ENCODE measurements at regions not wholly inside any gene's neighbourhood (a gene's known extent, or its start where the extent isn't known, plus 50 kb on each side); places are given as distances from the start of the nearest gene placed in this dataset.
"Not testable (repeated sequence)": the region's sequence is repeated elsewhere in the genome, so short reads cannot be mapped to it uniquely, and the experiment has no call there.

- DNase-seq (ENCODE audit: low spot score) (no peak), FAIRE-seq (no peak)
Measured at GRCh38 chr16:66026211-66026610, 340.3 kb upstream of the CDH5 start.

GRCh38 chr16:66025751-66026150 is 340.7 kb upstream of the CDH5 start:
- DNase-seq (ENCODE audit: low spot score): no peak
- FAIRE-seq: no peak

- FAIRE-seq; DNase-seq (ENCODE audit: low spot score): not testable (repeated sequence)
Measured at GRCh38 chr16:66024567-66024966, 341.9 kb upstream of the CDH5 start.

DNA sequence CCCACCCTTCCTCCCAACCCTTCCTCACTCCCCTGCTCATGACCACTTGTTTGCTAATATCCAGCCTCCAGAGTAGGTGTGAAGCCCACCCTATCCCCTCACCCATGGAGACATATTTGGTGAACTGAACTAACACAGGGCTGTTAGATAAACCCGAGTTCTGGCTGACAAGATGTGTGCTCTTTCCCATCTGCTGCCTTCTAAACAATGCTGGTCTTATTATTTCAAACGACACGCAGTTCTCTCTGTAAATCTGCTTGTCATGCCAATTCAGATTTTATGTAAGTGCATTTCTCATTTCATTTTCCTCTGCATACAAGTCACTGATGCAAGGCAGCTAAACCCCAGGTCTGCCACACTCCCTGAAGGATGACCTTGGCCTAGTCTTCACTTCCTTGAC is 343.0 kb upstream of the CDH5 start:
- DNase-seq (ENCODE audit: low spot score): no peak
- no peak for FAIRE-seq

DNA sequence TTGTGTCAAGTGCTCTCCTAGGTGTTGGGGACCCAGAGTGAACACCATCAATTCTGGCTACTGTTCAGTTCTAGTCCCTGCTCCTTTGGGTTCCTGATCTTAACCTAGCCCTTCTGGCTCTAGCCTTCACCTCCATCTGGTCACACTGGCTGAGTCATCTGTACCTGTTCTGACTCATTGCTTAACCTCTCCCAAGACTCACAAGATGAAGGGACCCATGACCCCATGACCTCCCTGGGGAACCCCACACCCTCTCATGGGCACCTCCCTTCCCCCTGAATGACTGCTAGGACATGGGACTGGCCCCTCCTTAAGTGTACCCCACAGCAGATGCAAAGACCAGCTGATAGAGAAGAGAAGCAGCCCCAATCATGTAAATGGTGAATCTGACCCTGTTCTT is 345.8 kb upstream of the CDH5 start:
- peak; percentile 24 for DNase-seq (ENCODE audit: low spot score)
- no peak for FAIRE-seq

GRCh38 chr16:66020046-66020445 is 346.4 kb upstream of the CDH5 start:
- DNase-seq (ENCODE audit: low spot score) (no peak), FAIRE-seq (no peak)

GRCh38 chr16:66019502-66019901 is 347.0 kb upstream of the CDH5 start:
- DNase-seq (ENCODE audit: low spot score); FAIRE-seq: not testable (repeated sequence)

GRCh38 chr16:66014221-66014620 is 352.3 kb upstream of the CDH5 start:
- DNase-seq (ENCODE audit: low spot score) (no peak), FAIRE-seq (no peak)

DNA sequence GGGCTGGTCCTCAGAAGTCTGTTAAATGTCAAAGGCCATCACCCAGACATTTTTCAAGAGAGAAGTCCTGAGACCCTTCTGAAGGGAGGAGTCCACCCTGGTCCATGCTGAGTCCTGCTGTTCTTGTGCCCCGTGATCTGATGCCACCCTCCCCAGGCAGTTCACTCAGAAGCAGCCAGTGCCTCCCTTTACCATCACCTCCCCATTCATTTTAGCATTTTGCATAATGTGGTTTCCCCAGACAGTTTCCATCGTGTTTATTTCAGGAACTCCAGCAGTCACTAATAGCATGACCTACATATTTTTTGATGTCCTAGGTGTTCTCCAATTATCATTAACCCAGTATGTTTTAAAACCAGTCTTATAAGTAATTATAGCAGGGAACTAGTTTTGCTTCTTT is 353.0 kb upstream of the CDH5 start:
- no peak for DNase-seq (ENCODE audit: low spot score)

DNA sequence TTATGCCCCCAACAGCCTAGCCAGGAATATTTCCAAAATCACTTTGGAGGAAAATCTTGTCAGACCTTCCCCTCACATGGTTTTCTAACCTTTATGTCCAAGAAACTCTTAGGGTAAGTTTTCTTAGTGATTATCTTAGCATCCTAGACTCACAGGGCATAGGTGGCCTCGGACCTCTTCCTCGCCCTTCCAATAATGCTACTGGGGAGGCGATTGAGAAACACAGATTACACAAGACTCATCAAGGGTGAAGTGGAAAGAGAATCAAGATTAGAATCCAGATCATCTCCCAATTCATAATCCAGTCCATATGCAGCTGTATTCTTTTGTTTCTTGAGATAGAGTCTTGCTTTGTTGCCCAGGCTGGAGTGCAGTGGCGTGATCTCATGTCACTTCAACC is 358.4 kb upstream of the CDH5 start:
- FAIRE-seq (no peak), DNase-seq (ENCODE audit: low spot score) (no peak)

More for the DNA sequence above, 353.0 kb upstream of the CDH5 start:
- FAIRE-seq: no peak

GRCh38 chr16:66007717-66008116 is 358.8 kb upstream of the CDH5 start:
- DNase-seq (ENCODE audit: low spot score) (no peak), FAIRE-seq (no peak)

DNA sequence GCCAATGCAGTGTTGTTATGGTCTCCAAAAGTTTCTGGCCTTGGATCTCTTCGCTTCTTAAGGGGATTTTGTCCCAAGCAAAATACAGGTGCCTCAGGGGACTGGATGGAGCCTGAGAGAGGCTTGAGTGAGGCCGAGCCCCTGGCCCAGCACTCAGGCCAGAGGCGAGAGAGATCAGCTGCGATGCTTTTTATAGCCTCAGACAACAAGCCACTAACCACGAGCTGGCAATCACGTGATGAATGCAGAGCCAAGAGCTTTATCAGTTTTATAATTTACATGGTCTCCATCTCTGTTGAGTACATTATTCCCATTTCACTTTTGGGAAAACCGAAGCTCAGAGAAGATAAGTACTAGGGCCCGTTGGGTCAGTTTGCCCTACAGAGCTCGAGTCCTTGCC is 360.0 kb upstream of the CDH5 start:
- DNase-seq (ENCODE audit: low spot score) (no peak), FAIRE-seq (no peak)

- FAIRE-seq (no peak), DNase-seq (ENCODE audit: low spot score) (no peak)
Measured at GRCh38 chr16:66004699-66005098, 361.8 kb upstream of the CDH5 start.

DNA sequence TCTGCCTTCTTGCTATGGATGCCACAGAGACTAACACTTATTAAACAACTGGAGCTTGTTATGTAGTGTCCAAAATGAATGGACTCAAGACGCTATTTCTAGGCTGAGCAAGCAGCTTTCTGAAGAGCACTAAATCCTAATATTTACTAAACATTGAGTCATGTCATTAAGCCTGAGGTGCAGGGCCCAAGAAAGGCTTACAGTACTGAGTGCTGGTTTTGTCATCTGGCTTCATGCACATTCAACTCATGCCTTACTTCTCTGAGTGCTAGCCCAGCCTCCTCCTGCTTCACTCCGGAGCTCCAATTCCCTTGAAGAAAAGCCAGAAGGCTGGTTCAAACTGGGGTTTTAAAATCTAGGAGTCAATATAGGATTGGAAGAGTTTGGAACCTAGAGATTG is 363.3 kb upstream of the CDH5 start:
- FAIRE-seq (no peak), DNase-seq (ENCODE audit: low spot score) (no peak)

DNA sequence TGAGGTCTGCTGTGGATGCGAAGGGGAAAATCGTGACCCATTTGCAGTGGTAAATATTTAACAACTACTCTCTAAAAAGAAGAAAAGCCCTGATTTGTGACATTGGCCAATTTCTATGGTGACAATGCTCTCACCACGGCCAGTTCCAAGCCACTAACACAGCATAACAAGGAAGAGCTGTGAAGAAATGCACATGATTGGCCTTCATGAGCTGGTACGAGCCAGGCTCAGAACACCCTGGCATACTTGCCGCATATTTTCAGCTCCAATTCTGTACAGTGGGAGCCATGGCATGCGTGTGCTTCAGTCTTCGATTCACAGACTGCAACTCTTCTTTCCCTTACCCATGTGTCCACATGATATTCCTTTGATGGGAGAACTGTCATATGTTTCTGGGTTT is 363.9 kb upstream of the CDH5 start:
- DNase-seq (ENCODE audit: low spot score) (no peak), FAIRE-seq (no peak)

- DNase-seq (ENCODE audit: low spot score): no peak
- FAIRE-seq: no peak
Measured at GRCh38 chr16:66001432-66001831, 365.1 kb upstream of the CDH5 start.

DNA sequence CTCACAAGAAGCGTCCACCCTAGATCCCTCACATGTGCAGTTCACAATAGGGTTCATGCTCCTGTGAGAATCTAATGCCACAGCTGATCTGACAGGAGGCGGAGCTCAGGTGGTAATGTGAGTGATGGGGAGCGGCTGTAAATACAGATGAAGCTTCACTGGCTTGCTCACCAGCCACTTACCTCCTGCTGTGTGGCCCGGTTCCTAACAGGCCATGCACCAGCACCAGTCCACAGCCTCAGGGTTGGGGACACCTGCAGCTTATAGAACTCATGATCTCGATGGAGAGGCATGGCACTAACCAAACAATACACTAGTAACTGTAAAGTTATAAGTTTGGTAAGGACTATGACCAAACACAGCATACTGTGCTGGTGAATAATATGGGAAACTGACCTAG is 368.0 kb upstream of the CDH5 start:
- DNase-seq (ENCODE audit: low spot score): no peak
- FAIRE-seq: no peak

GRCh38 chr16:65994291-65994690 is 372.2 kb upstream of the CDH5 start:
- DNase-seq (ENCODE audit: low spot score) (no peak), FAIRE-seq (no peak)

- DNase-seq (ENCODE audit: low spot score) (no peak), FAIRE-seq (no peak)
Measured at GRCh38 chr16:65991149-65991701, 375.3 kb upstream of the CDH5 start.

- DNase-seq (ENCODE audit: low spot score) (no peak), FAIRE-seq (no peak)
Measured at GRCh38 chr16:65989861-65990604, 376.5 kb upstream of the CDH5 start.

DNA sequence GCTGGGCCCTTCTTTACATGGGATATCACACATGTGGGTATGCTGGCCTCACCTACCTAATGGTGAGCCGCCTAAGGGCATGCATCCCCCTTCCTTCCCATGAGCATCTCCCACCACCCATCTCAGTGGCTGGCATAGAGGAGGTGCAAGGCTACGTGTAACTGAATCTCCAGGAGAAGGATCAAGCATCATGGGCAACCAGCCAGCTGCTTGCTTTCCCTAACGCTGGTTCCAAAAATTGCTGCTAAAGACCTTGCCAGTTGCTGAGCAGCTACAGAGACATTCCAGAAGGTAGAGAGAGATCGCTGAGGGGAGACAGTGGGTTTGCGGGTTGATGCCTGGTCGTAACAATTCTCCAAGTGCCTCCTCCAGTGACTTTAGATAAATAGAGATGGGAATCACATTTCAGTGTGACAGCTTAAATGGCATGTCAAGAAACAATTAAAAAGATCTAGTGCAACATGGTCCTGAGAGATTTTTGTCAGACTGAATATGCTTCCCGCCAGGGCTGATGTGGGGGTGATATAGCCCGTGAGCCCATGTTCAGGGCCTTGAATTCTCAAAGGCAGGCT is 378.4 kb upstream of the CDH5 start:
- DNase-seq (ENCODE audit: low spot score) (no peak), FAIRE-seq (no peak)

GRCh38 chr16:65984296-65984695 is 382.2 kb upstream of the CDH5 start:
- FAIRE-seq (no peak), DNase-seq (ENCODE audit: low spot score) (no peak)

- no peak for DNase-seq (ENCODE audit: low spot score)
Measured at GRCh38 chr16:65981057-65981456, 385.4 kb upstream of the CDH5 start.

More at GRCh38 chr16:65981057-65981456, 385.4 kb upstream of the CDH5 start:
- no peak for FAIRE-seq
